ENCODE measurements at regions not wholly inside any gene's neighbourhood (a gene's known extent, or its start where the extent isn't known, plus 50 kb on each side); places are given as distances from the start of the nearest gene placed in this dataset.
"Not testable (repeated sequence)": the region's sequence is repeated elsewhere in the genome, so short reads cannot be mapped to it uniquely, and the experiment has no call there.

DNA sequence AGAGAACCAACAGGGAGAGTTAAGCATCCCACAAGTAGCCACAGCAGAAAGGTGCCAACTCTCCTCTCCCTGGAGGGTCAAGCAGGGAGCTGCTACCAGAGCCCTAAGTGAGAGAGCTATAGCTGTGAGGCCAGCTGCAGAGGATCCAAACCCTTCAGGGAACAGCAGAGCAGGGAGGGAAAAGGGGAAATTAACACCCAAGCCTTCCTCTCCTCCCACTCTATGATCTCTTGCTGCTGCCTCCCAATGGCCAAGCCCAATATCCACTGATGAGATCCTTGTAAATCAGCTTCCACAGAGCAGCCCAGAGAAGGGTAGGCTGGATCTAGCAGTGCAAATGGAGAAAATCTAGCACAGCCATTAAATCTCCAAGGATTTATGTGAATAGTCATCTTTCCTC lies 68.2 kb upstream of the THBS1 start:
- no peak overlapping the region for H3K4me3 ChIP-seq (ENCODE audit: low read depth, low read length)
- TF ChIP-seq, protein P1, sequence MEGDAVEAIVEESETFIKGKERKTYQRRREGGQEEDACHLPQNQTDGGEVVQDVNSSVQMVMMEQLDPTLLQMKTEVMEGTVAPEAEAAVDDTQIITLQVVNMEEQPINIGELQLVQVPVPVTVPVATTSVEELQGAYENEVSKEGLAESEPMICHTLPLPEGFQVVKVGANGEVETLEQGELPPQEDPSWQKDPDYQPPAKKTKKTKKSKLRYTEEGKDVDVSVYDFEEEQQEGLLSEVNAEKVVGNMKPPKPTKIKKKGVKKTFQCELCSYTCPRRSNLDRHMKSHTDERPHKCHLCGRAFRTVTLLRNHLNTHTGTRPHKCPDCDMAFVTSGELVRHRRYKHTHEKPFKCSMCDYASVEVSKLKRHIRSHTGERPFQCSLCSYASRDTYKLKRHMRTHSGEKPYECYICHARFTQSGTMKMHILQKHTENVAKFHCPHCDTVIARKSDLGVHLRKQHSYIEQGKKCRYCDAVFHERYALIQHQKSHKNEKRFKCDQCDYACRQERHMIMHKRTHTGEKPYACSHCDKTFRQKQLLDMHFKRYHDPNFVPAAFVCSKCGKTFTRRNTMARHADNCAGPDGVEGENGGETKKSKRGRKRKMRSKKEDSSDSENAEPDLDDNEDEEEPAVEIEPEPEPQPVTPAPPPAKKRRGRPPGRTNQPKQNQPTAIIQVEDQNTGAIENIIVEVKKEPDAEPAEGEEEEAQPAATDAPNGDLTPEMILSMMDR (IDR thresholded peaks at IDR 0.05; ENCODE audit: insufficient read depth, low read depth, low read length, missing control alignments), result no peak
- DNase-seq (ENCODE audit: low read depth), result no peak

GRCh38 chr15:39513936-39514335 lies 66.9 kb upstream of the THBS1 start:
- no peak for DNase-seq (ENCODE audit: low read depth)
- H3K4me3 ChIP-seq (ENCODE audit: low read depth, low read length), result no peak overlapping the region
- TF ChIP-seq, protein P1 (IDR thresholded peaks at IDR 0.05; ENCODE audit: insufficient read depth, low read depth, low read length, missing control alignments), result no peak

DNA sequence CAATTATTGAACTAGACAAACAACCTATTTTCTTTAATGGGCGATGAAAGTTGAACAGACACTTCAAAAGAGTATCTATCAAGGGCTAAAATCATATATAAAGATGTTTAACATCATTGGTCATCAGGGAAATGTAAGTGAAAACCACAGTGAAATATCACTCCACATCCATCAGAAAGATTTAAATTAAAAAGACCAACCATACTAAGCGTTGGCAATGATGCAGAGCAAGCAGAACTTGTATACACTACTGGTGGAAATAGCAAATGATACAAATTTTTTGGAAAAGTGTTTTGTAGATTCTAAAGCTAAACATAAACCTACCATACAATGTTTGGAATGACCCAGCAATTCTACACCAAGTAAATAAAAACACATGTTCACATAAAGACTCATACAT lies 65.9 kb upstream of the THBS1 start:
- H3K4me3 ChIP-seq (ENCODE audit: low read depth, low read length), result no peak overlapping the region
- TF ChIP-seq, protein P1 (IDR thresholded peaks at IDR 0.05; ENCODE audit: insufficient read depth, low read depth, low read length, missing control alignments), result no peak
- no peak for DNase-seq (ENCODE audit: low read depth)

GRCh38 chr15:39515765-39516164 lies 65.1 kb upstream of the THBS1 start:
- no peak for DNase-seq (ENCODE audit: low read depth)
- TF ChIP-seq, protein P1 (IDR thresholded peaks at IDR 0.05; ENCODE audit: insufficient read depth, low read depth, low read length, missing control alignments), result no peak
- no peak overlapping the region for H3K4me3 ChIP-seq (ENCODE audit: low read depth, low read length)

DNA sequence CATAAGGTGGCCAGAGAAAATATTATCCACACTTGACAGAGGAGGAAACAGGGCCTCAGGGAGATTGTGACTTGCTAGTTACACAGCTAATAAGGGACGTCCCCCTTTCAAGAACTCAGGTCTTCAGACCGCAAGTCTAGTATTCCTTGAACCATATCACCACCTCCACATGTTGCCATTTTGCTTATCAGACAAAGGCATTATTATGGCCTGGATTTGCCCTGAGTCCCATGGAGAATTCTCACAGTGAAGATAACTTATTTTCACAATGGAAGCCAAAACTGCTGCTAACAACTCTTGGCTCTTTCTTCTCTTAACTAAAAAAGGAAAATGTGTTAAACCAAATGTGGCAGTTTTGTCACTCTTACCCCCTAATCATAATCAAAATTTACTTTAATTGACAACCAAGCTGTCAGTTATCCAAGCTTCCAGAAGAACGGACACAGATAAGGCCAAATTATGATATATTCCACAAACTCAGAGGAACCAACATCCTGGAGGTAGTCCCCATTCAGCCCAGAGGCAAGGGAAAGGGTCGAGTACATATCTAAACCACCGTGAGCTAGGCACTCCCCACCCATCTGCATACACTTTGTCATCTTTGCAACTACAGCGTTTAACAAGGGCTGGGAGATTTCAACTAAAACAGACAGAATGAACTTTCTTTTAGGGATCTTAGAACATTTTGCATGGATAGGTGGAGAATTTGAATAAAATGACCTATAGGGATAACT lies 63.6 kb upstream of the THBS1 start:
- no peak for DNase-seq (ENCODE audit: low read depth)
- no peak overlapping the region for H3K4me3 ChIP-seq (ENCODE audit: low read depth, low read length)
- TF ChIP-seq, protein P1 (IDR thresholded peaks at IDR 0.05; ENCODE audit: insufficient read depth, low read depth, low read length, missing control alignments), result no peak

GRCh38 chr15:39523968-39524367 lies 56.9 kb upstream of the THBS1 start:
- not testable (repeated sequence) for DNase-seq (ENCODE audit: low read depth); H3K4me3 ChIP-seq (ENCODE audit: low read depth, low read length)

DNA sequence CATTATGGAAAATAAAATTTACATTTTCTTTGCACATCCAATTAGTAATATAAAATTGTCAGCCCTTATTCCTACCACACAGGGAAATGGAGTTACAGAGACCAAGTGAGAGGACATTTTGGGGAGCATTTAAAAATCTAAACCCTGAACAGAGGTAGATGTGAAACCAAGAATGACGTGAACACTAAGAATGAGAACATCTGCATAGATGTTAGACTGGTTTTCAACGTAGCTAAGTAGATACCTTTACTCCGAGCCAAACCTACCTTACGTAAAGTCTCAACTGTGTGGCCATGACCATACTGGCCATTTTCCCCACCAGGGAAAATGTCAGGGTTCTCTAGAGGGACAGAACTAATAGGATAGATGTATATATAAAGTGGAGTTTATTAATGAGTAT lies 51.4 kb upstream of the THBS1 start:
- DNase-seq (ENCODE audit: low read depth), result no peak
- TF ChIP-seq, protein P1 (IDR thresholded peaks at IDR 0.05; ENCODE audit: insufficient read depth, low read depth, low read length, missing control alignments), result no peak

More for the DNA sequence above, 51.4 kb upstream of the THBS1 start:
- H3K4me3 ChIP-seq (ENCODE audit: low read depth, low read length), result no peak overlapping the region

Data from GM12865 (cell line).